ENCODE measurements at regions not wholly inside any gene's neighbourhood (a gene's known extent, or its start where the extent isn't known, plus 50 kb on each side); places are given as distances from the start of the nearest gene placed in this dataset.

- DNase-seq = no peak
Measured at GRCh38 chr7:133195868-133196267, 57.0 kb upstream of the EXOC4 start.

GRCh38 chr7:133196856-133197612 lies 55.8 kb upstream of the EXOC4 start:
- no peak for DNase-seq

- DNase-seq = no peak
Measured at GRCh38 chr7:133197972-133198544, 54.8 kb upstream of the EXOC4 start.

GRCh38 chr7:133199831-133200230 lies 53.0 kb upstream of the EXOC4 start:
- DNase-seq = no peak

GRCh38 chr7:133201470-133201869 lies 51.4 kb upstream of the EXOC4 start:
- no peak for DNase-seq

- no peak for DNase-seq
Measured at GRCh38 chr7:133202942-133203341, 49.9 kb upstream of the EXOC4 start.

Data from right forelimb (tissue), 1 donor.